AG20443 (cell line): ENCODE measurements at regions not wholly inside any gene's neighbourhood (a gene's known extent, or its start where the extent isn't known, plus 50 kb on each side); places are given as distances from the start of the nearest gene placed in this dataset.
A peak's percentile ranks its signal among the peaks of the same experiment; 100 is the strongest.

Experiments
- DNase-seq: peaks from one replicate; pipeline ENCODE4 v3.0.0; 2012; ENCODE audit warnings: low spot score, mixed read lengths

DNA sequence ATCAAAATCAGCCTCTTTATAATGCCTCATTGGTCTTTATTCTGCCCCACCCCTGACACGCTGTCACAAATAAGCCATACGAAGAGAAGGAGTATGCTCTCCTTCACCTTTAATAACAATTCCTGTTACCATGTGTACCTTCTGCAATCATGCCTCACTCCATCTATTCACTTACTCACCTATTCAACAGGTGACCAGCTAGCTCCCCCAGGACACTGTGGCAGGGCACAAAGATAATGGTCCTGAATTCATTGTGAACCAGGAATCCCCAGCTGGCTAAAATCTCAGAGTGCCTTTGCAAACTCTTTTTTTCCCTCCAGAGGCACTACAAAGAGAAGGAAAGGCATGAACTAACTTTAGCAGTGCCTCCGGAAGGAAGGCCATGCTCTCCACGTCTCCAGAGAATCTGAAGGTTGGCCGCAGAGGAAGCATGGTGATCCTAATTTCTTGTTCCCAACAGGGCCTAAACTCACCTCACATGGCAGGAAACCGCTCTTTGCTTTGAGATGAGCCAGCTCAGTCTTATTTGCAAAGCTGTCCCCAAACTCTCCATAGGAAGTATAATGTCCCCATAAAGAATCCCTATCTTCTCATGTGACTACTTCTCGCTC is 590.3 kb downstream of the BUD13 start:
- DNase-seq = no peak

DNA sequence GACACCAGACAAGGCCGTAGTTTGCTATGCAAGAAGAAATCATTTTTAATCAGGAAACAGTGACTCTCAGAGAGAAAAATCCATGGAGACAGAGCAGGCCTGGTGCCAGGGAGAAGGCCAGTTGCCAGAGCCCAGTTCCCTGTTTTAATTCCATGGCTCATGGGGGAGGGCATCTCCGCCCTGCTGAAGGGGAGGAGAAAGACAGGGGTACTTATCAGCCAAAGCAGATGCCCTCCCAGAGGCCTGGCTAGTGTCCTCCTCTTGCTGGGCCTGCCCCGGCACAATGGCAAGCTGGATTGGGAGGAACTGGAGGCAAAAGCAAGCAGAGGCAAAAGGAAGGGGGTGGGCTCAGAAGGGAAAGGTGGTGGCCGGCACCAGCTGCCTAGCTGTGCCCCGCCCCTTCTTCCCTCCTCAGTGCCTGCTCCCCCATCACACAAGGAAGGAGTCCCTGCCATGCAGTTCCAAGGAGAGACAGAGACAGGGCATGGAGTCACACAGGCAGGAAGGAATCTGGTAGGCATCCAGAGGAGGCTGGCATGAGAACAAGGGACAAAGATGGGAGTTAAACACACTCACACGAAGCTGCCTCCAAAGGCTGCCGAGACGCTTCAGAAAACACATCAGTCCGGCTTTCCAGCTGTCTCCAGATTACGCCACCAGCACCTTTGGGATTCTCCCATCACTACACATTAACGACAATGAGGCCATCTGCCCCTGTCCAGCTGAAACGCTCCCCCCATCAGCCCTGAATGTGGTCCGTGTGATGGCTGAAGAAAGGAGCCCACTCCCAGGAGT is 591.8 kb downstream of the BUD13 start:
- no peak for DNase-seq

GRCh38 chr11:116179401-116179800 is 593.4 kb downstream of the BUD13 start:
- DNase-seq = no peak

DNA sequence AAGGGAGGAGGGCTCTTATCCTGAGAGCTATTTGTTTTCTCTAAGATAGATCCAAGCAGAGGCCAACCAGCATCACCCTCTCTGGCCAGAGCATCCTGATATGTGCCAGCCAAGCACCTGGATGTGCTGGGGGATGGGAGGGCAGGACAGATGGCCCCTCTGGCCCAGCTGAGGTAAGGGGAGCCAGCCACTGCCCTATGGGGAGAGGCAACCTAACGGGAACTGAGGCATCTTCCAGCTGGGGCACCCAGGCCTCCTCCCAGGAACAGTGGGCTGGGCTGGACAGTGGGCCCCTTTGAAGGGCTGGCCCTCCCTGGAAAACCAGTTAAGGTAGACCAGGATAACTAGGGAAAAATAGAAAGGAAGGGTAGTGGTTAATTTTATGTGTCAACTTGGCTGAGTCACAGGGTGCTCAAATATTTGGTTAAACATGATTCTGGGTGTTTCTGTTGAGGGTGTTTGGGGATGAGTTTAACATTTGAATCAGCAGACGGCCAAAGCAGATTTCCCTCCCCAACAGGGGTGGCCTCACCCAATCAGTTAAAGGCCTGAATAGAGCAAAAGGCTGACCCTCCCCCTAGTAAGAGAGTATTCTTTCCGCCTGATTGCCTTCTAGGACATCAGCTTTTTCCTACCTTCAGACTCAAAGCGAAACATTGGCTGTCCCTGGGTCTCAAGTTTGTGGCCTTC is 595.1 kb downstream of the BUD13 start:
- no peak for DNase-seq

- DNase-seq = no peak
Observed at GRCh38 chr11:116176484-116177005, 596.2 kb downstream of the BUD13 start.

DNA sequence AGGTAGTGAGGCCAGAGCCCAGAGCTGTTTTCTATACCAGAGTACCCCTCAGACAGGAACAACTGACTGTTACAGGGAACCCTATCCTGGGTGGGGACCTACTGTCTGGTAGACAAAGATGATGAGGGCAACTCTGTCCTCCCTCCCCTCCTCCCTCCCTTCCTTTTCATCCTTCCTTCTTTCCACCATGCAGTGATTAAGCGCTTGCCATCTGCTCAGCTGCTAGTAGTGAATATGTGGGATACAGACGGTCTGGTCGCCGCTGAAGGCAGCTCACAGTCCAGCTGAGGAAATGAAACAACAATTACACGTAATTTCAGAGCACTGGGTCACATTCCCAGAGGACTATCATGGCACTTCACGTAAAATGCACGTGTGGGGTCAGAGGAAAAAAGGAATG is 597.1 kb downstream of the BUD13 start:
- no peak for DNase-seq

DNA sequence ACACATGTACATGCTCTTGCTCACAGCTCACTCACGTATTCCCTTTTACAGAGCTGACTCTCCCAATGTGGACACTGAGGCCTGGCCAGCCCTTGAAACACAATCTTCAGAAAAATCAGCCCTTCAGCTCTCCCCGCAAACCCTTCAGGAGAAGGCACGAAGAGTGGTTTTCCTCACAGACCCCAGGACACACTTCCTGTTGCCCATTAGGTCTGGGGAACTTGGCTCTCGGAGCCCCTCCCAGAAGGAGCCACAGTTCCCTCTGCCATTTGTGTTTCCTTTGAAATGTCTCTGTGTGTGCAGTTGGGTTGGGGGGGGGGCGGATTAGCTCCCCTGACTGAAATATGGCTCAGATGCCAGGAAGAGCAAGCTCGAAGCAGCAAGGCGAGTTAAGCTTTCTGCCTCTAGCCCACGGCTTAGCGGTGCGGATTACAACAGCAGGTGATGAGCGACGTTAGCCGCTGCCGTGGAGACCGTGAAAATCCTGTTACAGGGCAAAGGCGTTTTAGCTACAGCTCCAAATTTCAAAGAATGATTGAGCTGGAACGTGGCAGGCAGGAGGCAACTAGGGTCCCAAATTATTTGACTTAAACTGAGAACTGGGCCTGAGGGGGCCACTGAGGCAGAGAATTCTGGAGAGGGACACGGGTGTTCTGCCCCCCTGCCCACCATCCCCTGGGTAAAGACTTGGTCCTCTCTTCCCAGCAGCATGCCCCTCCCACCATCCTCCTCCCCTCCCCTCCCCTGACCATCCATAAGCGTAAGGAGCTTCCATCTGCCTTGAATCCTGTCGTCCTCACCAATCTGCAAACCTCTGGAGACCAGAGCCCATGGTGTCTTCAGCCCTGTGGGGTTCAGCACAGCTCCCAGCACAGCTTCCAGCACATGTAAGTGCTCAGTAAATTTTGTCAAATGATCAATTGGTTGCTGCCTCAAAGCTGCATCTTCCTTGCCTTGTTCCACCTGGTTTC is 598.6 kb downstream of the BUD13 start:
- DNase-seq = no peak

DNA sequence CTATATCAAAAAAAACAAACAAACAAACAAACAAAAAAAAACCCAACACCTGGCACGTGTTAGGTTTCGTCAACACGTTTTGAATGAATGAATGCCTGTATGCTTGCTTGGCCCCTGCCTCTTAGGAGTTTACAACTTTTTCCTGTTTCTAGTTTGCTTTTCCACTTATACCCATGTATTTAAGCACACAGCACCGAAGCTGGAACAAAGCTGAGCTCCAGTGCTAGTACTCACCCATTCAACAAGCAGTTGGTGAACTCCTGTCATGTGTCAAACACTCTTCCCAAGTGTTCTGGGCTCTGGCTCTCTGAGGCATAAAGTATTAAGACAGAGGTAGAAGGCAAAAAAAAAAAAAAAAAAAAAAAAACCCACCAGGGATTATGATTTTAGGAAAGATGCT is 599.3 kb downstream of the BUD13 start:
- no peak for DNase-seq

GRCh38 chr11:116172851-116173250 is 599.9 kb downstream of the BUD13 start:
- DNase-seq = no peak

DNA sequence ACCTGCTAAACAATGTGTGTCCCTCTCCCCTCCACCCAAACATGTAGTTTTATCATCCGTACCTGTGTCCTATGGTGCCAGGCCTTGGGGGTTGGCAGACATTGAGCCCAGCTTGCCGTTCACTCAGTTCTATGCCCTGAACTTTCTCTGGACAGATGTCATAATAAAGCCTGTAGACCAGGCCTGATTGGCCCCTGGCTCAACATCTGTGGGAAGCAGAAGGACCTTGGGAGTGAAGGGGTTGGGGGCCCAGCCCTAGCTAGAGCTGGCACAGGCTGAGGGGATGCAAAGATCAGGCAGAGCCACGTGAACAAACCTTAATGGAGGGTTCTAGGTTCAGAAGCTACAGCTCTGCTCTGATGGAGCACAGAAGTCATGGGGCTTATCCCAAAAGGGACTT is 600.6 kb downstream of the BUD13 start:
- no peak for DNase-seq

GRCh38 chr11:116171271-116172140 is 601.3 kb downstream of the BUD13 start:
- DNase-seq = no peak

DNA sequence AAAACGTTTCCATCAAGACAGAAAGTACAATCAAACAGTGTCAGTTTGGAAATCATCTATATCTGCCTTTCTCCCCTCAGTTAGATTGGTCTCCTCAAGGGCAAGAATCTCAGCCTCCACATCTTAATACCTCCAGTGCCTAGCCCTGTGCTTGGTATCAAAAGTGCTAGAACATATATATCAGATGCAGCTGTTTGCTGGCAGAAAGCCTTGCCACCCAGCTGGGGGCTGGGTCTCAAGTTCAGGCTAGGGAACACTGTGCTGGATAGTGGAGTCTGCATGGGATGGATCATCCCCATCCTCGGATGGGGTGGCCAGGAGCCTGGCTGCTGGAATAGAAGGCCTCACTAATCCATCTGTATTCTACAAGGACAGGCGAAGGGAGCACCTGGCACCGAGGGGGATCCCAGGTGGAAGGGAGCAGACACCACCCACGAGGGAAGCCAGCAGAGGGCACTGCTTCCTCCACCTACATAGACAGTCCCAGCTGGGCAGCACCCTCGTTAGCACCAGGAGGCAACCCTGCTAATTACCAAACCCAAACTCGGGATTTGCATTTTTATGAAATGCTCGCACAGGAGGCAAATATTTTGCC is 602.2 kb downstream of the BUD13 start:
- no peak for DNase-seq

DNA sequence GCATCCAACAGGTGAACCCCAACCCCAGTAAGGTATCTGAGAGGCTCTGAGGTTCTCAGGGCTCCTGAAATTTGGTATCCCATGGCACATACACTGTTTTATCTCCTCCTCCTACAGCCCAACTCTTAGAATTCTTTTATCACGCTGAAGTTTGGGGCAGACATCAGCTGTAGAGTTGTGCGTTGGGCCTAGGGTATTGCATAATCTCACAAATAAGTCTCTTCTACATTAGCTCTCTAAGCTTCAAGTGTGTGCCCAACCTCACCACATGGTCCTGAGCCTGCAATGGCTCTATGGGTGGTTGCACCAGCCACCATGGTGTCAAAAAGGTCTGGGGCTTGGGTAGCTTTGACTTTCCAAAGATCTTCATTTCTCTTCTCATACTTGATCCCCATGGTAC is 603.0 kb downstream of the BUD13 start:
- DNase-seq = no peak

GRCh38 chr11:116168459-116168787 is 604.4 kb downstream of the BUD13 start:
- DNase-seq = no peak

GRCh38 chr11:116167706-116168458 is 604.9 kb downstream of the BUD13 start:
- no peak for DNase-seq

GRCh38 chr11:116166573-116167465 is 606.0 kb downstream of the BUD13 start:
- no peak for DNase-seq

DNA sequence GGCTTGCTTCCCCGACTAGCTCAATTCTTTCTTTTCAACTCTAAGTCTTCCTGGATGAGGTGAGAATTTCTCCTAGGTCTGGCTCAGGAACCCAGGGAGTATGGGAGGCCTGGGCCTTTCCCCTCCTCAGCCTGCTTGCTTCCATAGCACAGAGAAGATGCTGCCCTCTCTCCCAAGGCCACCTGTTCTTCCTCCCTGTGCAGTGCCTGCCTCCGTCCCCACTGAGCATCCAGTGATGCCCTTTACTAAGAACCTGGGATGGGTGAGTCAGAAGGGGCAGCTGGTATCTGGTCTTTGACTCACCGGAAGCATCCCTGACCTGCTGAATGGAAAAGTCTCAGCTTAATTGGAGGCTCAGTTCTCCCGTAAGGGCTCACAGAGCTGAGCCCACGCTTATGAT is 607.9 kb downstream of the BUD13 start:
- DNase-seq = peak; percentile 2

GRCh38 chr11:116162886-116163230 is 609.9 kb downstream of the BUD13 start:
- DNase-seq = peak; percentile 2
